B cell (primary cell): ENCODE measurements at regions not wholly inside any gene's neighbourhood (a gene's known extent, or its start where the extent isn't known, plus 50 kb on each side); places are given as distances from the start of the nearest gene placed in this dataset.

ENCODE experiments used
- ATAC-seq: fragments of 200-7000 bp; cut with Tn5 transposase; one replicate; pipeline ENCODE4 v1.10.0; 2021; ENCODE audit warnings: low read depth, mild to moderate bottlenecking, moderate number of reproducible peaks, moderate library complexity
- CTCF ChIA-PET: fragments of 350-600 bp; sonication (Branson Sonifier 250); formaldehyde crosslinking; loops from one replicate; lab custom pipeline; 2021; ENCODE audit warnings: antibody characterized with exemption, inconsistent platforms; lab: Charles Lee
- POLR2A ChIA-PET: fragments of 350-600 bp; sonication (Branson Sonifier 250); formaldehyde crosslinking; loops from one replicate; lab custom pipeline; 2021; ENCODE audit warnings: antibody characterized with exemption; lab: Charles Lee
- DNase-seq: peaks from one replicate; pipeline ENCODE4 v3.0.0; 2013
- H2AFZ ChIP-seq: 2 replicates; pipeline ENCODE4 v1.6.1; 2012; ENCODE audit warnings: mild to moderate bottlenecking, low read depth, low read length; ENCODE audit not compliant: insufficient read depth, poor library complexity, severe bottlenecking
- H3K27ac ChIP-seq, 2 donors: 1 replicate in 1 of 2; 2 replicates in 1 of 2; pipeline ENCODE4 v1.5.1; 2012 to 2013; ENCODE audit warnings: low read length in 2 of 2, mild to moderate bottlenecking in 2 of 2, moderate library complexity in 1 of 2
- H3K27me3 ChIP-seq, 4 experiments: fragments of 200-600 bp in 1 of 4; sonication (generic) in 1 of 4; replicated peaks in 1 of 4; 1 replicate in 2 of 4; 2 replicates in 2 of 4; pipeline versions ENCODE4 v1.6.1 to v1.7.0; 2013 to 2016; ENCODE audit warnings: low read length in 3 of 4, mild to moderate bottlenecking in 2 of 4, mixed read lengths in 1 of 4, moderate library complexity in 1 of 4; ENCODE audit not compliant: insufficient read depth in 4 of 4, control insufficient read depth in 3 of 4; ENCODE audit errors: control extremely low read depth in 1 of 4
- H3K36me3 ChIP-seq, 2 experiments: replicated peaks in 1 of 2; 1 replicate in 1 of 2; 2 replicates in 1 of 2; pipeline versions ENCODE4 v1.6.1 to v1.7.1; 2013; ENCODE audit warnings: low read length in 1 of 2; ENCODE audit not compliant: insufficient read depth in 2 of 2, control insufficient read depth in 1 of 2; ENCODE audit errors: control extremely low read depth in 1 of 2, extremely low read depth in 1 of 2
- H3K4me1 ChIP-seq, 2 donors: fragments of 200-600 bp in 1 of 2; sonication (generic) in 1 of 2; 1 replicate in 1 of 2; 2 replicates in 1 of 2; pipeline versions ENCODE4 v1.5.1 to v1.6.1; 2013 to 2017; ENCODE audit warnings: low read length in 2 of 2; ENCODE audit not compliant: control insufficient read depth in 2 of 2, insufficient read depth in 2 of 2
- H3K4me2 ChIP-seq: replicated peaks from 2 replicates; pipeline ENCODE3; 2012; ENCODE audit warnings: mild to moderate bottlenecking, low read depth, low read length; ENCODE audit not compliant: poor library complexity, severe bottlenecking
- H3K4me3 ChIP-seq, 5 experiments: fragments of 200-600 bp in 1 of 5; sonication (generic) in 1 of 5; 1 replicate in 3 of 5; 2 replicates in 2 of 5; pipeline versions ENCODE4 v1.5.1 to v1.7.0; 2011 to 2016; ENCODE audit warnings: low read length in 4 of 5, mild to moderate bottlenecking in 4 of 5, low read depth in 2 of 5, control low read depth in 1 of 5, moderate library complexity in 1 of 5; ENCODE audit not compliant: insufficient read depth in 1 of 5; ENCODE audit errors: control extremely low read depth in 1 of 5, extremely low read depth in 1 of 5
- H3K79me2 ChIP-seq: fragments of 200-600 bp; sonication (generic); one replicate; pipeline ENCODE4 v1.6.0; 2016; ENCODE audit warnings: low read length; ENCODE audit not compliant: control insufficient read depth, insufficient read depth
- H3K9ac ChIP-seq: fragments of 200-600 bp; sonication (generic); 2 replicates; pipeline ENCODE4 v1.6.1; 2017; ENCODE audit warnings: mild to moderate bottlenecking, low read length, moderate library complexity
- H3K9me3 ChIP-seq, 3 donors: one replicate each; pipeline versions ENCODE4 v1.6.1 to v1.7.1; 2013; ENCODE audit warnings: low read length in 2 of 3; ENCODE audit not compliant: control insufficient read depth in 2 of 3, insufficient read depth in 1 of 3; ENCODE audit errors: control extremely low read depth in 1 of 3
- H4K20me1 ChIP-seq: 2 replicates; pipeline ENCODE4 v1.6.0; 2012; ENCODE audit warnings: mild to moderate bottlenecking, low read length; ENCODE audit not compliant: insufficient read depth, control insufficient read depth, poor library complexity, severe bottlenecking
- H3K27ac Mint-ChIP-seq: one replicate; pipeline ENCODE4 v1.8.0; 2021; ENCODE audit warnings: mixed read lengths
- H3K27me3 Mint-ChIP-seq: one replicate; pipeline ENCODE4 v1.8.0; 2021; ENCODE audit warnings: mixed read lengths
- H3K4me1 Mint-ChIP-seq: one replicate; pipeline ENCODE4 v1.8.0; 2021; ENCODE audit warnings: mixed read lengths
- H3K4me3 Mint-ChIP-seq: one replicate; pipeline ENCODE4 v1.8.0; 2021; ENCODE audit warnings: mixed read lengths
- H3K9me3 Mint-ChIP-seq: one replicate; pipeline ENCODE4 v1.8.0; 2022; ENCODE audit warnings: mixed read lengths; ENCODE audit not compliant: insufficient read depth
- CTCF ChIP-seq: fragments of 200-600 bp; IDR thresholded peaks from one replicate; pipeline ENCODE4 v1.8.0; 2022; ENCODE audit warnings: antibody characterized with exemption, mild to moderate bottlenecking
- EZH2 ChIP-seq: IDR thresholded peaks from 2 replicates; pipeline ENCODE4 v1.6.1; 2012; ENCODE audit warnings: borderline replicate concordance, low read depth, mild to moderate bottlenecking, moderate library complexity, low read length; ENCODE audit not compliant: insufficient read depth, poor library complexity, severe bottlenecking
- WGBS: methylation state at CpG from one replicate; pipeline ENCODE4 v1.1.5; 2013; ENCODE audit warnings: missing lambda C conversion rate; ENCODE audit not compliant: insufficient coverage; 5-methylcytosine and 5-hydroxymethylcytosine counted together
- intact Hi-C: fragments of 100-400 bp; cut with micrococcal nuclease; formaldehyde crosslinking; loops from one replicate; pipeline ENCODE4 v1.10.0; 2022

- Histone ChIP-seq H3K9me3 (peaks cover 1 to 20% (median 11%) of the 10 kb centered on the region in 3 donors), H3K4me2 (no peak overlapping the region), H3K79me2 (no peaks in the 10 kb centered on the region), H2AFZ (no peak overlapping the region), H3K27ac (no peak overlapping the region), H3K4me3 (no peak overlapping the region), H3K4me1 (no peaks in the 10 kb centered on the region), H3K9ac (no peak overlapping the region), H4K20me1 (no peaks in the 10 kb centered on the region), H3K27me3 (peaks cover 0 to 9% (median 0%) of the 10 kb centered on the region in 4 experiments), H3K36me3 (no peaks in the 10 kb centered on the region)
- Mint-ChIP-seq H3K4me1 (no peaks in the 10 kb centered on the region), H3K4me3 (no peak overlapping the region), H3K9me3 (peaks cover 20% of the 10 kb centered on the region), H3K27me3 (peaks cover 23% of the 10 kb centered on the region), H3K27ac (no peak overlapping the region)
- ATAC-seq (no peak), DNase-seq (no peak)
- POLR2A ChIA-PET: no interaction called here
- TF ChIP-seq EZH2 (no peak), CTCF (no peak)
- intact Hi-C loops: no loop called here
- 72% methylated on average over 5 of the region's 5 CpGs for WGBS
- CTCF ChIA-PET: no interaction called here
Observed at GRCh38 chr4:4749137-4749536, 110.3 kb upstream of the MSX1 start.

- CTCF ChIA-PET: no interaction called here
- Mint-ChIP-seq H3K27me3 (peaks cover 2% of the 10 kb centered on the region), H3K4me3 (no peak overlapping the region), H3K9me3 (peaks cover 20% of the 10 kb centered on the region), H3K27ac (no peak overlapping the region), H3K4me1 (no peaks in the 10 kb centered on the region)
- intact Hi-C loops: no loop called here
- POLR2A ChIA-PET: no interaction called here
- H3K36me3 ChIP-seq: no peaks in the 10 kb centered on the region
- no peak overlapping the region for H3K4me3 ChIP-seq
- no peak for DNase-seq
- H3K27ac ChIP-seq: no peak overlapping the region
- no peak for TF ChIP-seq EZH2
- TF ChIP-seq CTCF: no peak
- H3K9ac ChIP-seq: no peak overlapping the region
- H4K20me1 ChIP-seq: no peaks in the 10 kb centered on the region
- no peak overlapping the region for H2AFZ ChIP-seq
- 88% methylated on average over 1 of the region's 1 CpG for WGBS
- H3K4me1 ChIP-seq: no peaks in the 10 kb centered on the region
- peaks cover 1 to 27% (median 11%) of the 10 kb centered on the region in 3 donors for H3K9me3 ChIP-seq
- H3K4me2 ChIP-seq: no peak overlapping the region
- H3K27me3 ChIP-seq: no peaks in the 10 kb centered on the region
- no peak for ATAC-seq
- H3K79me2 ChIP-seq: no peaks in the 10 kb centered on the region
Observed at GRCh38 chr4:4746444-4746843, 113.0 kb upstream of the MSX1 start.
